ENCODE measurements at regions not wholly inside any gene's neighbourhood (a gene's known extent, or its start where the extent isn't known, plus 50 kb on each side); places are given as distances from the start of the nearest gene placed in this dataset.

- no peak overlapping the region for H3K4me3 Mint-ChIP-seq (ENCODE audit: unreplicated experiment)
- H3K27ac Mint-ChIP-seq (ENCODE audit: unreplicated experiment), result no peak overlapping the region
- FAIRE-seq, result no peak
Measured at GRCh38 chr21:23968008-23968407, 1639.3 kb downstream of the MRPL39 start.

GRCh38 chr21:23963454-23963853, 1643.8 kb downstream of the MRPL39 start:
- H3K4me3 Mint-ChIP-seq (ENCODE audit: unreplicated experiment), result no peak overlapping the region
- H3K36me3 ChIP-seq (ENCODE audit: insufficient read depth, low read length), result no peaks in the 10 kb centered on the region
- peaks cover 4% of the 10 kb centered on the region for H3K9me3 Mint-ChIP-seq (ENCODE audit: unreplicated experiment)
- H3K27ac ChIP-seq (ENCODE audit: low read depth, low read length), result no peak overlapping the region
- no peaks in the 10 kb centered on the region for H3K79me2 ChIP-seq (ENCODE audit: insufficient read depth, low read length)
- no peaks in the 10 kb centered on the region for H3K4me1 ChIP-seq (ENCODE audit: insufficient read depth, low read length)
- H3K4me1 Mint-ChIP-seq (ENCODE audit: low read depth, unreplicated experiment), result no peaks in the 10 kb centered on the region
- no peaks in the 10 kb centered on the region for H3K27me3 Mint-ChIP-seq (ENCODE audit: low read depth, unreplicated experiment)
- H3K4me3 ChIP-seq (ENCODE audit: insufficient read depth, low read depth, low read length), result no peak overlapping the region
- FAIRE-seq (no peak), DNase-seq (ENCODE audit: low read depth) (no peak)
- no peak overlapping the region for H3K27ac Mint-ChIP-seq (ENCODE audit: unreplicated experiment)
- H3K9ac ChIP-seq (ENCODE audit: low read length), result no peak overlapping the region
- H3K27me3 ChIP-seq (ENCODE audit: insufficient read depth, low read length), result no peaks in the 10 kb centered on the region
- no peaks in the 10 kb centered on the region for H4K20me1 ChIP-seq (ENCODE audit: insufficient read depth, low read length)
- no peak for TF ChIP-seq EZH2 (IDR thresholded peaks at IDR 0.05; ENCODE audit: insufficient read depth, low read length)
- H2AFZ ChIP-seq (ENCODE audit: low read depth, low read length), result peak overlapping the region; percentile 32
- H3K36me3 Mint-ChIP-seq (ENCODE audit: low read depth, unreplicated experiment), result no peaks in the 10 kb centered on the region
- no peak overlapping the region for H3K4me2 ChIP-seq (ENCODE audit: low read length)
- no peaks in the 10 kb centered on the region for H3K9me3 ChIP-seq (ENCODE audit: insufficient read depth, low read depth, low read length)

More at GRCh38 chr21:23968008-23968407, 1639.3 kb downstream of the MRPL39 start:
- no peaks in the 10 kb centered on the region for H3K4me1 Mint-ChIP-seq (ENCODE audit: low read depth, unreplicated experiment)
- Histone ChIP-seq H4K20me1 (ENCODE audit: insufficient read depth, low read length) (no peaks in the 10 kb centered on the region), H3K79me2 (ENCODE audit: insufficient read depth, low read length) (no peaks in the 10 kb centered on the region), H3K9ac (ENCODE audit: low read length) (no peak overlapping the region), H3K36me3 (ENCODE audit: insufficient read depth, low read length) (no peaks in the 10 kb centered on the region), H3K4me1 (ENCODE audit: insufficient read depth, low read length) (no peaks in the 10 kb centered on the region), H2AFZ (ENCODE audit: low read depth, low read length) (no peak overlapping the region), H3K27me3 (ENCODE audit: insufficient read depth, low read length) (no peaks in the 10 kb centered on the region), H3K27ac (ENCODE audit: low read depth, low read length) (no peak overlapping the region), H3K4me2 (ENCODE audit: low read length) (no peak overlapping the region), H3K4me3 (ENCODE audit: insufficient read depth, low read depth, low read length) (no peak overlapping the region), H3K9me3 (ENCODE audit: insufficient read depth, low read depth, low read length) (no peaks in the 10 kb centered on the region)
- DNase-seq (ENCODE audit: low read depth), result no peak
- no peaks in the 10 kb centered on the region for H3K36me3 Mint-ChIP-seq (ENCODE audit: low read depth, unreplicated experiment)
- peaks cover 2% of the 10 kb centered on the region for H3K9me3 Mint-ChIP-seq (ENCODE audit: unreplicated experiment)
- no peak for TF ChIP-seq CTCF (IDR thresholded peaks at IDR 0.05; ENCODE audit: insufficient read depth, low read depth, low read length)
- no peak for TF ChIP-seq EZH2 (IDR thresholded peaks at IDR 0.05; ENCODE audit: insufficient read depth, low read length)
- no peaks in the 10 kb centered on the region for H3K27me3 Mint-ChIP-seq (ENCODE audit: low read depth, unreplicated experiment)

- DNase-seq (ENCODE audit: low read depth), result no peak
- Histone ChIP-seq H4K20me1 (ENCODE audit: insufficient read depth, low read length) (no peaks in the 10 kb centered on the region), H3K27ac (ENCODE audit: low read depth, low read length) (no peak overlapping the region), H3K27me3 (ENCODE audit: insufficient read depth, low read length) (no peaks in the 10 kb centered on the region), H3K4me2 (ENCODE audit: low read length) (no peak overlapping the region), H3K4me3 (ENCODE audit: insufficient read depth, low read depth, low read length) (no peak overlapping the region), H3K79me2 (ENCODE audit: insufficient read depth, low read length) (no peaks in the 10 kb centered on the region), H3K9me3 (ENCODE audit: insufficient read depth, low read depth, low read length) (no peaks in the 10 kb centered on the region), H3K36me3 (ENCODE audit: insufficient read depth, low read length) (no peaks in the 10 kb centered on the region), H2AFZ (ENCODE audit: low read depth, low read length) (no peak overlapping the region), H3K9ac (ENCODE audit: low read length) (no peak overlapping the region), H3K4me1 (ENCODE audit: insufficient read depth, low read length) (no peaks in the 10 kb centered on the region)
- Mint-ChIP-seq H3K27me3 (ENCODE audit: low read depth, unreplicated experiment) (no peaks in the 10 kb centered on the region), H3K4me3 (ENCODE audit: unreplicated experiment) (no peak overlapping the region), H3K27ac (ENCODE audit: unreplicated experiment) (no peak overlapping the region), H3K9me3 (ENCODE audit: unreplicated experiment) (peaks cover 3% of the 10 kb centered on the region), H3K4me1 (ENCODE audit: low read depth, unreplicated experiment) (no peaks in the 10 kb centered on the region), H3K36me3 (ENCODE audit: low read depth, unreplicated experiment) (no peaks in the 10 kb centered on the region)
- TF ChIP-seq EZH2 (IDR thresholded peaks at IDR 0.05; ENCODE audit: insufficient read depth, low read length), result no peak
- no peak for FAIRE-seq
Measured at GRCh38 chr21:23960769-23961168, 1646.5 kb downstream of the MRPL39 start.

All from astrocyte (in vitro differentiated cells and primary cell).